ENCODE measurements at regions not wholly inside any gene's neighbourhood (a gene's known extent, or its start where the extent isn't known, plus 50 kb on each side); places are given as distances from the start of the nearest gene placed in this dataset.

GRCh38 chr5:173472164-173472563, 143.9 kb upstream of the STC2 start:
- ATAC-seq (peak; percentile 96), DNase-seq (peak; percentile 99)
- POLR2A ChIA-PET (ENCODE audit: unreplicated experiment): interaction anchor here (0.5 to 0.8 kb wide), 3 partner anchors 86 to 144 kb away, joined by 3 to 6 read pairs (median 4); partner anchors contain the start of gene STC2
- H3K4me2 ChIP-seq (ENCODE audit: low read length): peak overlapping the region; percentile 41
- H3K4me3 ChIP-seq (ENCODE audit: low read length): no peak overlapping the region
- no peaks in the 10 kb centered on the region for H3K9me3 ChIP-seq (ENCODE audit: low read length)
- no peaks in the 10 kb centered on the region for H3F3A ChIP-seq (ENCODE audit: low read length, unreplicated experiment)
- no peaks in the 10 kb centered on the region for H3K27me3 ChIP-seq (ENCODE audit: low read length)
- H3K4me1 ChIP-seq (ENCODE audit: insufficient read depth, low read length): peaks cover 23% of the 10 kb centered on the region
- no peaks in the 10 kb centered on the region for H3K79me2 ChIP-seq (ENCODE audit: low read length)
- CTCF ChIA-PET: interaction anchor here (0.6 to 1.4 kb wide), 3 partner anchors 15 to 840 kb away, joined by 3 to 5 read pairs (median 3); no protein-coding TSS in a partner anchor
- no peaks in the 10 kb centered on the region for H3K9me2 ChIP-seq (replicated peaks; ENCODE audit: low read length)
- intact Hi-C loops (cut with micrococcal nuclease): loop anchor here (1.0 to 5.0 kb wide), 4 partner anchors 17 to 140 kb away; no protein-coding TSS in a partner anchor
- TF ChIP-seq EZH2 (IDR thresholded peaks at IDR 0.05; ENCODE audit: low read length, unreplicated experiment): no peak
- no peak for TF ChIP-seq CTCF (conservative IDR thresholded peaks at IDR 0.05; ENCODE audit: low read depth, low read length)
- no peak for TF ChIP-seq EZH2phosphoT487 (IDR thresholded peaks at IDR 0.05; ENCODE audit: borderline replicate concordance, low read length)
- no peaks in the 10 kb centered on the region for H3K36me3 ChIP-seq (ENCODE audit: low read depth, low read length)
- H2AFZ ChIP-seq (ENCODE audit: low read length): no peak overlapping the region
- peak overlapping the region; percentile 88 for H3K27ac ChIP-seq (ENCODE audit: low read length)
- BruUV-seq (replicated peaks): no TSS peak
- no peaks in the 10 kb centered on the region for H4K20me1 ChIP-seq (ENCODE audit: low read length)
- peak overlapping the region; percentile 67 for H3K9ac ChIP-seq (ENCODE audit: low read length)

GRCh38 chr5:173468821-173469251, 140.6 kb upstream of the STC2 start:
- no peak overlapping the region for H3K27ac ChIP-seq (ENCODE audit: low read length)
- H2AFZ ChIP-seq (ENCODE audit: low read length): no peak overlapping the region
- H3F3A ChIP-seq (ENCODE audit: low read length, unreplicated experiment): no peaks in the 10 kb centered on the region
- H3K4me1 ChIP-seq (ENCODE audit: insufficient read depth, low read length): peaks cover 23% of the 10 kb centered on the region
- DNase-seq: no peak
- no peaks in the 10 kb centered on the region for H3K27me3 ChIP-seq (ENCODE audit: low read length)
- BruUV-seq (replicated peaks): no TSS peak
- no peaks in the 10 kb centered on the region for H3K9me3 ChIP-seq (ENCODE audit: low read length)
- H3K9ac ChIP-seq (ENCODE audit: low read length): no peak overlapping the region
- intact Hi-C loops (cut with micrococcal nuclease): no loop called here
- CTCF ChIA-PET: no interaction called here
- H4K20me1 ChIP-seq (ENCODE audit: low read length): no peaks in the 10 kb centered on the region
- H3K79me2 ChIP-seq (ENCODE audit: low read length): no peaks in the 10 kb centered on the region
- no peaks in the 10 kb centered on the region for H3K9me2 ChIP-seq (replicated peaks; ENCODE audit: low read length)
- no peak overlapping the region for H3K4me2 ChIP-seq (ENCODE audit: low read length)
- POLR2A ChIA-PET (ENCODE audit: unreplicated experiment): no interaction called here
- ATAC-seq: no peak
- no peaks in the 10 kb centered on the region for H3K36me3 ChIP-seq (ENCODE audit: low read depth, low read length)
- H3K4me3 ChIP-seq (ENCODE audit: low read length): no peak overlapping the region
- TF ChIP-seq EZH2phosphoT487 (IDR thresholded peaks at IDR 0.05; ENCODE audit: borderline replicate concordance, low read length) (no peak), CTCF (conservative IDR thresholded peaks at IDR 0.05; ENCODE audit: low read depth, low read length) (no peak), EZH2 (IDR thresholded peaks at IDR 0.05; ENCODE audit: low read length, unreplicated experiment) (no peak)

GRCh38 chr5:173466227-173466626, 138.0 kb upstream of the STC2 start:
- Histone ChIP-seq H3K79me2 (ENCODE audit: low read length) (no peaks in the 10 kb centered on the region), H3K4me3 (ENCODE audit: low read length) (no peak overlapping the region), H2AFZ (ENCODE audit: low read length) (no peak overlapping the region), H3K4me1 (ENCODE audit: insufficient read depth, low read length) (no peaks in the 10 kb centered on the region), H3K36me3 (ENCODE audit: low read depth, low read length) (no peaks in the 10 kb centered on the region), H3K27me3 (ENCODE audit: low read length) (no peaks in the 10 kb centered on the region), H3F3A (ENCODE audit: low read length, unreplicated experiment) (no peaks in the 10 kb centered on the region), H3K9me3 (ENCODE audit: low read length) (no peaks in the 10 kb centered on the region), H4K20me1 (ENCODE audit: low read length) (no peaks in the 10 kb centered on the region), H3K27ac (ENCODE audit: low read length) (no peak overlapping the region), H3K9ac (ENCODE audit: low read length) (no peak overlapping the region), H3K9me2 (replicated peaks; ENCODE audit: low read length) (no peaks in the 10 kb centered on the region), H3K4me2 (ENCODE audit: low read length) (no peak overlapping the region)
- POLR2A ChIA-PET (ENCODE audit: unreplicated experiment): no interaction called here
- DNase-seq (no peak), ATAC-seq (no peak)
- CTCF ChIA-PET: no interaction called here
- no TSS peak for BruUV-seq (replicated peaks)
- intact Hi-C loops (cut with micrococcal nuclease): no loop called here
- TF ChIP-seq EZH2phosphoT487 (IDR thresholded peaks at IDR 0.05; ENCODE audit: borderline replicate concordance, low read length) (no peak), CTCF (conservative IDR thresholded peaks at IDR 0.05; ENCODE audit: low read depth, low read length) (no peak), EZH2 (IDR thresholded peaks at IDR 0.05; ENCODE audit: low read length, unreplicated experiment) (no peak)

Data from PC-3 (cell line).